Progenitor cell of endocrine pancreas (in vitro differentiated cells): ENCODE measurements at regions not wholly inside any gene's neighbourhood (a gene's known extent, or its start where the extent isn't known, plus 50 kb on each side); places are given as distances from the start of the nearest gene placed in this dataset.

Source experiments
- DNase-seq: peaks from one replicate; pipeline ENCODE4 v3.0.0; 2021; ENCODE audit warnings: low spot score; ENCODE audit not compliant: unreplicated experiment
- H3K27ac Mint-ChIP-seq: 2 replicates; pipeline ENCODE4 v1.8.0; 2021; ENCODE audit warnings: mild to moderate bottlenecking, moderate library complexity, mixed read lengths
- H3K27me3 Mint-ChIP-seq: 2 replicates; pipeline ENCODE4 v1.8.0; 2021; ENCODE audit warnings: mixed read lengths
- H3K36me3 Mint-ChIP-seq: 2 replicates; pipeline ENCODE4 v1.8.0; 2022; ENCODE audit warnings: mixed read lengths; ENCODE audit not compliant: insufficient read depth
- H3K4me1 Mint-ChIP-seq: 2 replicates; pipeline ENCODE4 v1.8.0; 2021; ENCODE audit warnings: low read depth, mixed read lengths
- H3K4me3 Mint-ChIP-seq: 2 replicates; pipeline ENCODE4 v1.8.0; 2021; ENCODE audit warnings: low read depth, mild to moderate bottlenecking, moderate library complexity, mixed read lengths
- H3K9me3 Mint-ChIP-seq: 2 replicates; pipeline ENCODE4 v1.8.0; 2021; ENCODE audit warnings: low read depth, mixed read lengths
- TF ChIP-seq, protein P1 (sequence below): fragments of 200-600 bp; sonication (generic); IDR thresholded peaks from one replicate; pipeline ENCODE4 v1.5.0; 2021; ENCODE audit warnings: antibody characterized with exemption, mild to moderate bottlenecking; ENCODE audit not compliant: unreplicated experiment

DNA sequence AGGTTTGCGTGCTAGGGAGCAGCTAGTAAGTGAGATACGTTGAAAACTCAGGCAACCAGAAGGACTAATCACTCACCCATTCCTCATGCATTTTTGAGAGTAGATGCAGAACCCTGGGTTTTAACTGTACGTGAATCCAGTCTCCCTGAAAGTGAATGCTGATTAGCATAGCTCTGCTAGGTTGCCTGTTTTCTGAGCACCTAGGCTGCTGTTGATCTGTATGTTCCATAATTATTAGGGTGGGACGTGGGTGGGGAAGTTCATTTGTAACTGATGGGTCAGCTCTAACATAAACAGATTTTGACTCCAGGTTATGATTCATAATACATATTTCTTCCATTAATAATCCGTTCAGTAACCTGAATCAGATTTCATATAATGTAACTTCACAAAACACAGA, 379.0 kb upstream of the FANCL start:
- Mint-ChIP-seq H3K4me3 (no peak overlapping the region), H3K27ac (no peak overlapping the region), H3K9me3 (peaks cover 3% of the 10 kb centered on the region), H3K4me1 (peaks cover 7% of the 10 kb centered on the region), H3K36me3 (no peaks in the 10 kb centered on the region), H3K27me3 (no peaks in the 10 kb centered on the region)
- DNase-seq = no peak
- TF ChIP-seq, protein P1, sequence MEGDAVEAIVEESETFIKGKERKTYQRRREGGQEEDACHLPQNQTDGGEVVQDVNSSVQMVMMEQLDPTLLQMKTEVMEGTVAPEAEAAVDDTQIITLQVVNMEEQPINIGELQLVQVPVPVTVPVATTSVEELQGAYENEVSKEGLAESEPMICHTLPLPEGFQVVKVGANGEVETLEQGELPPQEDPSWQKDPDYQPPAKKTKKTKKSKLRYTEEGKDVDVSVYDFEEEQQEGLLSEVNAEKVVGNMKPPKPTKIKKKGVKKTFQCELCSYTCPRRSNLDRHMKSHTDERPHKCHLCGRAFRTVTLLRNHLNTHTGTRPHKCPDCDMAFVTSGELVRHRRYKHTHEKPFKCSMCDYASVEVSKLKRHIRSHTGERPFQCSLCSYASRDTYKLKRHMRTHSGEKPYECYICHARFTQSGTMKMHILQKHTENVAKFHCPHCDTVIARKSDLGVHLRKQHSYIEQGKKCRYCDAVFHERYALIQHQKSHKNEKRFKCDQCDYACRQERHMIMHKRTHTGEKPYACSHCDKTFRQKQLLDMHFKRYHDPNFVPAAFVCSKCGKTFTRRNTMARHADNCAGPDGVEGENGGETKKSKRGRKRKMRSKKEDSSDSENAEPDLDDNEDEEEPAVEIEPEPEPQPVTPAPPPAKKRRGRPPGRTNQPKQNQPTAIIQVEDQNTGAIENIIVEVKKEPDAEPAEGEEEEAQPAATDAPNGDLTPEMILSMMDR = no peak

DNA sequence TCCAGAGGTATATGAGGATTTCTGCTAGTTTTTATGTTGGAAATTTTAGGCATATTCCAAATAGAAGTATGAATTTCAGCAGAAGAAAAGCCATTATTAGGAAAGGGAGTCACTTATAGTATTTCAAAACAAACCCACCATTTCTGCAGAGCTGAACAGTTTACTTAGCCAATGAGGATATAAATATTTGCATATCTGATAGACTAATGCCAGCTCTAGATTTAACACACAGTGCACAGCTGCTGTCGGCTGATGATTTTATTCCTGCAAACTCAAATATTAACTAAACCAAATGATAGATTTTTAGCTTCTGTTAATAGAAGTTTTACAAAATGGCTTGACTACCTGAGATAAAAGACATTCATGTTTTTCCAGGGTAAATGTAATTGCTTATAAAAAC, 375.8 kb upstream of the FANCL start:
- Mint-ChIP-seq H3K36me3 (no peaks in the 10 kb centered on the region), H3K4me3 (no peak overlapping the region), H3K27ac (no peak overlapping the region), H3K4me1 (peaks cover 7% of the 10 kb centered on the region), H3K27me3 (no peaks in the 10 kb centered on the region), H3K9me3 (peaks cover under 1% of the 10 kb centered on the region)
- TF ChIP-seq, protein P1 = no peak
- no peak for DNase-seq

DNA sequence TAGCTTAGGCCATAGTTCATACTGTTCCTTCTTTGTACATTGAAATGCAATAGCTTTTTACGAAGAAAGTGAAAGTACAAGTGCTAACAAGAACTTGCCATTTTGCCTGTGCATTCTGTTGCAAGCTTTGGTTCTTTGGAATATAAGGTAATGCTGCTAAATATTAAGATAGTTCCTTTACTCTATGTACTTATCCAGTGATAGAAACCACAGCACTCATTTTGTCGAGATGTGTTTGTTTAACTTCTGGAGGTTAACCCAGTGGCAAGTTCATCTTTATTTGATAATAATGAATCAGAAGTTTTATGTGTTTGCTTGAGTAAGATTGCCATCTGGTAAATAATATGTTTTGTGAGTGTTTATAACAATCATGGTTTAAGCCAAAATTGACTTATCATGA, 373.1 kb upstream of the FANCL start:
- no peak overlapping the region for H3K27ac Mint-ChIP-seq
- H3K27me3 Mint-ChIP-seq = no peaks in the 10 kb centered on the region
- H3K4me3 Mint-ChIP-seq = no peak overlapping the region
- peaks cover 9% of the 10 kb centered on the region for H3K4me1 Mint-ChIP-seq
- H3K9me3 Mint-ChIP-seq = no peaks in the 10 kb centered on the region
- TF ChIP-seq, protein P1 = no peak
- DNase-seq = no peak
- no peaks in the 10 kb centered on the region for H3K36me3 Mint-ChIP-seq

DNA sequence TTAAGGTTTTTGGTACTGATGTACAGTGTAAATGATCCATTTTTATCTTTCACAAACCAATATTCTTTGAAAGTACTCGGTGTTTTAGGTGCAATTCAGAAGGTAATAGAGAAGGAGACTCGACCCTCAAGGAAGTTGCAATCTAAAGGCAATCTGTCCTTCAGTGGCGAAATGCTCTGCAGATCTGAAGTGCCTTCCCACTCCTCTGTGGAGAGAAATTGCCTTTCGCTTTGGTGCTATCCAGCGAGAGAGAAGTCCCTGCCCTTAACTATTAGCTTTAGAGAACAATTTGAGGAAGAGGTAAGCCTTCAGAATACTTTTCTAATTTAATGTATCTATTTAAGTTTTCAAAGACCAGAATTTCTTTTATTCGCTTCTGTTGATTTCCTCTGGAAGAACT, 371.8 kb upstream of the FANCL start:
- no peaks in the 10 kb centered on the region for H3K9me3 Mint-ChIP-seq
- TF ChIP-seq, protein P1 = no peak
- H3K4me1 Mint-ChIP-seq = peaks cover 12% of the 10 kb centered on the region
- H3K4me3 Mint-ChIP-seq = no peak overlapping the region
- no peak for DNase-seq
- no peaks in the 10 kb centered on the region for H3K36me3 Mint-ChIP-seq
- H3K27me3 Mint-ChIP-seq = no peaks in the 10 kb centered on the region
- no peak overlapping the region for H3K27ac Mint-ChIP-seq

DNA sequence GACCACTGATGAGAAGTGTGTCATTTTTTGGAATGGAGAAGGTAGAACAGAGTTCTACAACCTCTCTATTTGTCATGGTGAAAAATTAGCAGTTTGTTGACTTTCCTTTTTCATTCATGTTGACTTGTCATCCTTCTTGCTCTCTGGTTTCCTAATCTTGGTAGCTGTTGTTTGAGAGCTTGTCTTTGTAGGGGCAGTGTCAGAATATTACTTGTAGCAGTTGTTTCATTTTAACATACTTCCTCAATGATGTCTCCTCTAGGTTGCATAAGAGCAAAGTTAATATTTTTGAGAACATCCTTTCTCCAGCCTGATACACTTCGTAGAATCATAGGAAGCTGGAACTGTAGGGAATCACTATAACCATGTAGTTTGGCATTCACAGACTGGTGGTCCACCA, 368.2 kb upstream of the FANCL start:
- Mint-ChIP-seq H3K4me3 (no peak overlapping the region), H3K4me1 (peaks cover 5% of the 10 kb centered on the region), H3K27me3 (no peaks in the 10 kb centered on the region), H3K9me3 (no peaks in the 10 kb centered on the region), H3K27ac (no peak overlapping the region), H3K36me3 (no peaks in the 10 kb centered on the region)
- TF ChIP-seq, protein P1 = no peak
- no peak for DNase-seq
